Fibroblast of gingiva (primary cell): ENCODE measurements at regions not wholly inside any gene's neighbourhood (a gene's known extent, or its start where the extent isn't known, plus 50 kb on each side); places are given as distances from the start of the nearest gene placed in this dataset.
"Not testable (repeated sequence)": the region's sequence is repeated elsewhere in the genome, so short reads cannot be mapped to it uniquely, and the experiment has no call there.

Source experiments
- DNase-seq: peaks from one replicate; pipeline ENCODE4 v3.0.0-alpha.2; 2011; ENCODE audit warnings: low read depth

DNA sequence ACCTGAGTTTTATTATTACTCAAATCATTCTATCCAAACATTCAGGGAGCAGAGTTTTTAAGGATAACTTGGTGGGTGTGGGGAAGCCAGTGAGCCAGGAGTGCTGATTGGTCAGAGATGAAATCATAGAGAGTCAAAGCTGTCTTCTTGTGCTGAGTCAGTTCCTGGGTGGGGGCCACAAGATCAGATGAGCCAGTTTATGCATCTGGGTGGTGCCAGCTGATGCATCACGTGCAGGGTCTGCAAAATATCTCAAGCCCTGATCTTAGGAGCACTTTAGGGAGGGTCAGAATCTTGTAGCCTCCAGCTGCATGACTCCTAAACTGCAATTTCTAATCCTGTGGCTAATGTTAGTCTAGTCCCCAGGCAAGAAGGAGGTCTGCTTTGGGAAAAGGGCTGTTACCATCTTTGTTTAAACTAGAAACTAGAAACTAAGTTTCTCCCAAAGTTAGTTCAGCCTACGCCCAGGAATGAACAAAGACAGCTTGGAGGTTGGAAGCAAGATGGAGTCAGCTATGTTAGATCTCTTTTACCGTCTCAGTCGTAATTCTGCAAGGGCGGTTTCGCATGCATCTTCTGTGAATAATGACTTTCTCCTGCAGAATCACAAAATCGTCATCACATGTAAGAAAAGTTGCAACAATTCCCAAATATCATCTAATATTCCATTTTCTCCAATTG is 97.5 kb downstream of the ZNF664 start:
- not testable (repeated sequence) for DNase-seq

DNA sequence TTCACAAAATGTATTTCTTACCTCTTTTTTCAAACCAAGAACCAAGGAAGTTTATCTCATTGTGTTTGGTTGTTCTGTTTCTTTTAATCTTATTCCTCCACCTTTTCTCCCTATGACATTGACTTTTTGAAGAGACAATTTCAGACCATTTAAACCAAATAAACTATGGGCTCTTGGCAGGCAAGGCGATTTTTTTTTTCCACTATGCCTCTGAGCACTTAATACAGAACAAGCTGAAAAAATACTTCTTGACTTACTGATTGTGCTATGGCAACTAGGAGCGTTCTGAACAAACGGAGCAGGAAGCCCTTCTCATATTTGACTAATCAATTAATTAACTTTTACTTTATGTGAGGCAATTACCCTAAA is 98.0 kb downstream of the ZNF664 start:
- DNase-seq: no peak

DNA sequence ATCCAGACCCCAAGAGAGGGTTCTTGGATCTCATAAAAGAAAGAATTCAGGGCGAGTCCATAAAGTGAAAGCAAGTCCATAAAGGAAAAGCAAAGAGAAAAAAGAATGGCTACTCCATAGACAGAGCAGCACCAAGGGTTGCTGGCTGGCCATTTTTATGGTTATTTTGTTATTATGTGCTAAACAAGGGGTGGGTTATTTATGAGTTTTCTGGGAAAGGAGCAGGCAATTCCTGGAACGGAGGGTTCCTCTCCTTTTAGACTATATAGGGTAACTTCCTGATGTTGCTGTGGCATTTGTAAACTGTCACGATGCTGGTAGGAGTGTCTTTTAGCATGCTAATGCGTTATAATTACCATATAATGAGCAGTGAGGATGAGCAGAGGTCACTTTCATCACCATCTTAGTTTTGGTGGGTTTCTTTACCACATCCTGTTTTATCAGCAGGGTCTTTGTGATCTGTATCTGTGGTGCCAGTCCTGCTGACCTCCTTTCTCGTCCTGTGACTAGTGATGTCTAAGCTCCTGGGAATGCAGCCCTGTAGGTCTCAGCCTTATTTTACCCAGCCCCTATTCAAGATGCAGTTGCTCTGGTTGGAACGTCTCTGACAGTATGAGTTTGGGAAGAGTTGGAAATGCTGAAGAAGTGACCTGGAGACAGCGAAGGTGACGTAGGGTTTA is 100.5 kb downstream of the ZNF664 start:
- DNase-seq: no peak

DNA sequence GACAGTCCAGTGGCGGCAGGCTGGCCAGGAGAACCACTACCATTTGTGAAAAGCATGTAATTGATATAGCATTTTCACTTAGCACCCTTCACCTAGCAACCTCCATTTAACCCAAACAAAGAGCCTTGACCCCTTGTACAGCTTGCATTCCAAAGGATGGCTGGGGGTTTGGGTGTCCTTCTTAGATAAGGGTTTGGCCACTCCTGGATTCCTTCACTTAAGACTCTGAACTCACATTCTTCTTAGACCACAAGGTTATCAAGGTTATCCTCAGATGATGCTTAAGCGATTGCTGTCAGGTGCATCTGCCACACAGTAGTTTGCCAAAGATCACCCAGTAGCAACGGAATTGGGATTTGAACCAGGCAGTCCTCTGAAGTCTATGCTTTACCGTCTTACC is 102.8 kb downstream of the ZNF664 start:
- no peak for DNase-seq

DNA sequence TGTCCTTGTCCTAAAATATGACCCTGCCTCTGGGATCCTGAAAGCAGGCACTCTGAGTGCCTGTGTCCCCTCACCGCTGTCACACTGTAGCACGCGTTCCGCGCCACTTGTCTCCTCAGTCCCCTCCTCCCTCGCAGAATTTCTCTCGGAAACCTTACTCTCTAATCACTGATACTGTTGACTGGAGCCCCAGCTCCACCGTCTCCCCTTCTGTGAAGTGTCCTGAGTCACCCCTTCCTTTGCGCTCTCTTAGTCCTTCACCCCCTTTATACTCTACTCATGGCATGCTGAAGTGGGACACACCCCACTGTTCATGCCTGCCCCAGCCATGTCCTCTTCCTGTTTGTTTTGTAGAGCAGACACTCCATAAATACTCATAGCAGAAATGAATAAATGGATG is 104.7 kb downstream of the ZNF664 start:
- DNase-seq: no peak

DNA sequence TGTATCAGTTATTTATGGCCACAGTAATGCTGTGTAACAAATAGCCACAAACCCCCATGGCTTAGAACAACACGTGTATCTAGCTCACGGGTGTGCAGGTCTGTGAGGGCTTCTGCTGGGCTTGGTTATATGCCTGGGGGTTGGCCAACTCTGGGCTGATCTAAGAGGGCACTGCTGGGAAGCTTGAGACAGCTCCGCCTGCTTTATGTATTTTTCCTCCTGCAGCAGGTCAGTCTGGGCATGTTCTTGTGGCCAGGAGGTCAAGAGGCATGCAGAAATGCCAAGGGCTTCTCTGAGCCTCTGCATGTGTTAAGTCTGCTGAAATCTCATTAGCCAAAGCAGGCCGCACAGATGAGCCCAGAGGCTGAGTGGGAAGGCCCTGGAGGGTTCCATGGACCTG is 105.8 kb downstream of the ZNF664 start:
- DNase-seq: no peak

DNA sequence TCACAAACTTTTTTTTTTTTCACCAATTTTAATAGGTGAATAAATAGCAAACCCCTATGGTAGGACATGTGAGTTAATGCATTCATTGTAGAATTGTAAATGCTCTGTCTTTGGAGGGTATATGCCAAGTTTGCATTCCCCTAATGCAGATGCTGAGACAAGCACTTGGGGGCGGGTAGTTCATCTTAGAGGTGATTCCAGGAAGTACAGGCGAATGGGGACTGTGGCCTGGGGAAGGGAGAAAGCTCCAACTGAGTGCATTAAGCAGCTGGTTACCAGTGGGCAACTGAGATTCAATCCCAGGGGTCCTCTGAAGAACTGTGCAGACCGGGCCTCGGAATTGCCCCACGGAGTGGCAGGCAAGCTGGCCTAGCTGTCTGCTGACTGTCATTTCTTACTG is 107.6 kb downstream of the ZNF664 start:
- no peak for DNase-seq

DNA sequence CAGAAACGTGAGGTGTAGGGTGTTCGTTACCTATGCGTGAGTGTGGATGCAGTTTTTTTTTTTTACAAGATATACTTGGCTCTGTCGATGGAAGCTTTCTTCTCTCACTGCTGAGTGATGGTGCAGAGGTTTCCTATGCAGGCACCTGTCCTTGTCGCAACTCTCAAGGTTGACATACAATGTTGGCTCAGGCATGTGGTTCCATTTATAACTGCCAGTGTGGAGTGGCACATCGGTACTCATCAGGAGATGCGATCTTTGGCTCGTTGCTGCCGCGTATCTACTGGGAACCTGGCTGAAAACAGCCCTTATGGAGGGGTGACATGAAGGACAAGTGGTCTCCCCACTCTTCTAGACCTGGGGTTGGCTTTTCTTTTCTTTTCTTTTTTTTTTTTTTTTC is 109.0 kb downstream of the ZNF664 start:
- DNase-seq: no peak

DNA sequence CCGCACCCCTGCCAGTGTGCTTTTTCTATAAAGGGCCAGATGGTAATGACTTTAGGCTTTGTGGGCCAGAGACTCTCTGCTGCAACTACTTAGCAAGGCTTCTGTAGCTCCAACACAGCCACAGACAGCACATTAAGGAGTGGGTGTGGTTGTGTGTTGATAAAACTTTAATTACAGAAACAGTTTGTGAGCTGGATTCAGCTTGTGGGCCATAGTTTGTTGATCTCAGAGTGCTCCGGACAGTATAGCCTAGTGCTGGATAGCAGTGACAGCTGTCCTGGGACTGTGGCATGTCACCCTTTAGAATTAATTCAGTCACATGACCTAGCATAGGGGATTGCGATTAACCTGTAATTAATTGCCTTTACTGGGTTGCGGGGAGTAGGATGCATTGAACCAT is 109.7 kb downstream of the ZNF664 start:
- DNase-seq: no peak

DNA sequence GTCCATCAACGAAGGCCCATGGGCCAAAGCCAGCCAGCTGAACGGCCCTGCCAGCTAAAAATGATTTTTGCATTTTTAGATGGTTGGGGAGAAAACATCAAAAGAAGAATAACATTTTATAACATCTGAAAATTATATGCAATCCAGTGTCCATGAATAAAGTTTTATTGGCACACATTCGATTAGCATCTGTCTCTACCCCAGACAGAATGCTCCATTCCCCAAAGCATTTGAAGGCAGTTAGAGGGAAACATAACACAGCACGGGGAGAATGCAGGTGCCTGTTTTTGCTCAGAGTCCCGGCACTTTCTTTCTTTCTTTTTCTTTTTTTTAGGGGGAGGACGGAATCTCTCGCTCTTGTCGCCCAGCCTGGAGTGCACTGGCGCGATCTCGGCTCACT is 110.7 kb downstream of the ZNF664 start:
- DNase-seq: no peak

DNA sequence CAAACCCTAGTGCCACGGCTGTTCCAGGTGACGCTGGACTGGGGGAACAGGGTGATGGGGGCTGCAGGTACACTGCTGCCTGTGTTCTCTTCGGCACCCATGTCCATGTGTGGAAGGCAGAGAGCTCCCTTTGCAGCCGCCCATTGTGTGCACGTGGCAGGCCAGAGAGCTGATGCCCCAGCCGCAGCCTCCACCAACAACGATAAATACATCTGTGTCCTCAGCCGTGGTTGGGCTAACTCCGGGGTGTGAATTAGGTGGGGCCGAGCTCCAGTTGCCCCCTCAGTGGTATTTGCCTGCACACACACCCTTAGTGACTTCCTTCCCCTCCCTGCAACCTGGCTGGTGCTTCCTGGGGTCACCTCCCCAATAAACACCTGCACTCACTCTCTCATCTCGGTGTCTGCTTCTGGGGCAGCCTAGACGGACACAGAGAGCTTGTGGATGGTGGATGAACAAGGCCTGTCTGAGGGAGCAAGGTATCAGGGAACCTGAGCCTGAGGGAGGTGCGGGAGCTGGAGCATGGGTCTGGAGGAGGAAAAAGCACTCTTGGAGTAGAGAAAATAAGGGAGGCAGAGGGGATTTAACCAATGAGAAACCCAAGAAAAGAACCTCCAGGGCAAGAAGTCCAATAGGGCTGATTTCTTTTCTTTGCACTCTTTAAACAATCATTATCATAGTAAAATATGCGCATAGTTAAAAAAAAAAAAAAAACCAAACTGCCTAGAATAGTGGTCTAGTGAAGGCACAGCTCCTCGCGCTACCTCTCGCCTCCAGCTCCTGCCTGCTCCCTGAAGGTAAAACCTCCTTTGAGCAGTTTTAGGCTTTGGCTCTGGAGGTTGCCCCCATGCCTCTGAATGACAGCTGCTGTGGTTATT is 112.6 kb downstream of the ZNF664 start:
- no peak for DNase-seq

DNA sequence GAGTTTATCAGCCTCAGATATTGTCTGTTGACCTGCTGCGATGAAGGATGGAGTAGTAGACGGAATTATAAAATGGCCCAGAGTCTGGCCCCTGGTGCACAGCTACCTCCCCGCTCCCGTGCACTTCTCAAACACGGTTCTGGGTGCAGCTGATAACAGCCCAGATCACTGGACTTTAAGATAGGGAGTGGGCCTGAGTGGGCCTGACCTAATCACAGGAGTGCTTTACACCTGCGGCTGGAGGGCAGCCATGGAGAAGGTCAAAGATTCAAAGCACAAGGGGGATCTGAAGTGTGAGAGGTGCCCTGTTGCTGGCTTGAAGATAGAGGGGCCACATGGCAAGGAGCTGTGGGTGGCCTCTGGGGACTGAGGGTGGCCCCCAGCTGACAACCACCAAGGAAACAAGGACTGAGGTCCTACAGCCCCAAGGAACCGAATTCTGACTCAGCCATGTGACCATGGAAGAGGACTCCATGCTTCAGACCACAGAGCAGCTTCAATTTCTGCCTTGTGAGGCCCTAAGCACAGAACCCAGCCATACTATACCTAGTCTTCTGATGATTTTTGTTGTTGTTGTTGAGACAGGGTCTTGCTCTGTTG is 113.4 kb downstream of the ZNF664 start:
- no peak for DNase-seq

DNA sequence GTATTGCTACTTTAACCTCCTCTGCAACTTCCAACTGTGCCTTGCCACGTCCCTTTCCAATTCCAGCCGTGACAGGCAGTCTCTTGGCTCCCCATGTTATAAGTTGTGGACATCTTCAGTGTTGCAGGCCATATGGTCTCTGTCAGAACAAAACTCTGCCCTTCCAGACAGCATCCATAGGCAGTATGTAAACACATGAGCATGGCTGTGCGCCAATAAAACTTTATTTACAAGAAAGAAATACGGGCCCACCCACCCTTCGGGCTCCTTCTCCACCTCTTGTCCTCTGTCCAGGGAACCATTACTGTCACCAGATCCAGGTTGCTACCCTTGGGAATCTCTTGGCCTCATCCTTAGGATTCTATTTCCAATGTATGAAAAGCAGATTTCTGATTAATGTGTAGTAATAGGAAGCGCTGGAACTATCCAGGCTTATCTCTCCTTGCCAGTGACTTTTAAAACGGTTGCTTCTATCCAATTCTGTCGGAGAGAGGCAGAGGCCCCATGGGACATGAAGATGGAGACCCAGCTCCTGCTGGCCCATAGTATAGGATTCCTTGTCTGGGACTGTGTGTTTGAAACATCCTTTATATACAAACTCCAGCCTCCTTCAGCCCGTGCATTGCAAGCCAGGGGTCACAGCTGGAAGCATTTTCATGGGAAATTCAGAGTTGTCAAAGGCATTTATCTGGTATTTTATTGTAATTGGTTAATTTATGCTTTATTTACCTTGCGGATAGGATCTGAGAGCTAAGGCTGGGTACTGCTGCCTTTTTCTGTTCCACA is 114.4 kb downstream of the ZNF664 start:
- DNase-seq: no peak

DNA sequence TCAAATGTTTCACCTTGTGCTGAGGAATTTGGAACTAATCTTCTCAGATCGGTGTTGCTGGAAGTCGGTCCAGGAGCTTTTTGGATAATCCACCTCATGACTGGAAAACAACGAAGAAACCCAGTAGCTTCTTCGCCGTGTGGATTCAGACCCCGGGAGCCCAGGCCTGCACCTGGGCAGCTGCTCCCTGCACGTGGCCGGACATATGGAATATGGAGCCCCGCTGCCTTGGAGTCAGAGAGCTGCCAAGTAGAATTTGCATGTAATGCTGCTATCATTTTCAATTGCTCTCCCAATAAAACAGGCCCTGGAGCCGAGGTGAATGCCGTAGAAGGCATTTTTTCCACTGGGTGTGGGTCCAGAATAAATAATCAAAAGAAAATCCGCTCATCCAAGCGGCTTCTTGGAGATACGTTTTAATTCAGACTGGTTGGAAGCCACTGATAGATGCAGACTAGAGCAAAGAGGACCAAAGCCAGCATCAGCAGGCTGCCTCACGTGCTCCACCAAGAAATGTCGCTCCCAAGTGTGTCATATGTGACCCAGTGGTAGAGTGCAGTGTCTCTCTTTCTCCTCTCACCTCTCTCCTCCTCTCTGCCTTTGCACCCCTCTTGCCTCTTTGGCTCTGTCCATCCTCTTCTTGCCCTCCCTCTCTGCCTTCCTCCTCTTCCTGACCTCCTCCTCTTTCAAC is 115.3 kb downstream of the ZNF664 start:
- no peak for DNase-seq

DNA sequence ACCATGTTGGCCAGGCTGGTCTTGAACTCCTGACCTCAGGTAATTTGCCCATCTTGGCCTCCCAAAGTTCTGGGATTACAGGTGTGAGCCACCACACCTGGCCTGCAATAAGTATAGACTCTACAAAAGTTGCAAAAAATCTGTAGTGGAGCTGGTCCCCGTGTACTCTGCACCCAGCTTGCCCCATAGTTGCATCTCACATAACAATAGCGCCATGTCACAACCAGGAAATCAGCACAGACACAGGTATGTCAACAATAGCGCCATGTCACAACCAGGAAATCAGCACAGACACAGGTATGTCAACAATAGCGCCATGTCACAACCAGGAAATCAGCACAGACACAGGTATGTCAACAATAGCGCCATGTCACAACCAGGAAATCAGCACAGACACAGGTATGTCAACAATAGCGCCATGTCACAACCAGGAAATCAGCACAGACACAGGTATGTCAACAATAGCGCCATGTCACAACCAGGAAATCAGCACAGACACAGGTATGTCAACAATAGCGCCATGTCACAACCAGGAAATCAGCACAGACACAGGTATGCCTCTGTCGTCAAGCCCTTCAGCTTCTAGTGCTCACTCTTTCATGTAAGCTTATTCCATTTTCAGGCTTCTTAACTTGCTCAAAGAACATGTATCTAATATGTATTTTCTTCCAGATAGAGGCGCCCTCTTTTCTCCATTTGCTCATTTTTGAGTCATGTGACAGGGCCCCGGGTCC is 116.3 kb downstream of the ZNF664 start:
- not testable (repeated sequence) for DNase-seq

DNA sequence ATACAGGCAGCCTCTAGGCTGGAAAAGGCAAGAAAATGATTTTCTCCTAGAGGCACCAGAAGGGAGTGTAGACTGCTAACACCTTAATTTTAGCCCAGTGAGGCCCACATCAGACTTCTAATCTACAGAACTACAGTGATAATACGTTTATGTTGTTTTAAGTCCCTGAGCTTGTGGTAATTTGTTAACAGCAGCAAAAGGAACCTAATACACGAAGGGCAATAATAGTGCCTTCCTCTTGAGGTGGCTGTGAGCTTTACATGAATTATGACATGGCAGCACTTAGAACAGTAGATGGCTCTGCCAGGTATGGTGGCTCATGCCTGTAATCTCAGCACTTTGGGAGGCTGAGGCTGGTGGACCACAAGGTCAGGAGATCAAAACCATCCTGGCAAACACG is 118.8 kb downstream of the ZNF664 start:
- DNase-seq: no peak

DNA sequence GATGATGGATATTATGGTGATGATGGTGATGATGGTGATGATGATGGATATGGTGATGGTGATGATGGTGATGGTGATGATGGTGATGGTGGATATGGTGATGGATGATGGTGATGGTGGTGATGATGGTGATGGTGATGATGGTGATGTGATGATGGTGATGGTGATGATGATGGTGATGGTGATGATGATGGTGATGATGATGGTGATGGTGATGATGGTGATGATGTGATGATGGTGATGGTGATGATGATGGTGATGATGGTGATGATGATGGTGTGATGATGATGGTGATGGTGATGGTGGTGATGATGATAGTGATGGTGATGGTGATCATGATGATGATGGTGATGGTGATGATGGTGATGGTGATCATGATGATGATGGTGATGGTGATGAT is 119.5 kb downstream of the ZNF664 start:
- not testable (repeated sequence) for DNase-seq

DNA sequence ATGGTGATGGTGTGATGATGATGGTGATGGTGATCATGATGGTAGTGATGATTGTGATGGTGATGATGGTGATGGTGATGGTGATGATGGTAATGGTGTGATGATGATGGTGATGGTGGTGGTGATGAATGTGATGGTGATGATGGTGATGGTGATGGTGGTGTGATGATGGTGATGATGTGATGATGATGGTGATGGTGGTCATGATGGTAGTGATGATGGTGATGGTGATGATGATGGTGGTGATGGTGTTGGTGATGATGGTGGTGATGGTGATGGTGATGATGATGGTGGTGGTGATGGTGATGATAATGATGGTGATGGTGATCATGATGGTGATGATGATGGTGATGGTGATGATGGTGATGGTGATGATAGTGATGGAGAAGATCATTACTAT is 120.3 kb downstream of the ZNF664 start:
- no peak for DNase-seq

DNA sequence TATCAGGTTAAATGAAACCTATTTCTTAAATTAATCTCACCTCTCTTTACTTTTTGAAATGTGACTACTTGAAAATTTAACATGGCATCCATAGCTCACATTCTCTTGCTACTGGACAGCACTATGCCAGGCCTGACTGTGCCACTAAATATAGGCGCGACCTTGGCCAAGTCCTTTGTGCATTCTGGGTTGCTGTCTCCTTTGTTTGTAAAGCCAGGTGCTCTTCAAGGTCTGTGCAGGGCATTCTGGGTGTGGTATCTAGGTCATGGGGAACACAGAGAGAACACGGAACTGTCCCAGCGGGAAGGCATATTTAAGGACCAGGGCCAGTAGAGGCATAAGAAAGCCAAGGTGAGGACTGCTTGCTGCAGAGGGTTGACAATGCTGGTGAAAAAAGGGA is 121.2 kb downstream of the ZNF664 start:
- no peak for DNase-seq

DNA sequence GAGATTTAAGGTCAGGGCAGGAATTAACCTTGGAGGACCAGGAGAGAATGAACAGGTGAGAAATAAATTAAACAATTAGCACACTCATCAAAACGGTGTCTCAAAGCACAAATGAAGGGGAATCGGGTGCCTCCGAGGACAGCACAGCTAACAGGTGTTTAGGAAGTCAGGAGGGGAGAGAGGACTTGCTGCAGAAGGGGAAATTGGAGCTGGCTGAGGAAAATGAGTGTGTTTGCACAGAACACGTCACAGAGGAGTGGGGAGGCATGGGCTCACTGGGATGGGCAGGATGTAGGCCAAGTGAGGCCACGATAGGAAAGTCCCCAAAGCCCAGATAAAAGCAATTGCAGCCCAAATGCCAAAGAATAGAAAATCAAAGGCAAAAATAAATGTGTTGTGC is 121.7 kb downstream of the ZNF664 start:
- no peak for DNase-seq

DNA sequence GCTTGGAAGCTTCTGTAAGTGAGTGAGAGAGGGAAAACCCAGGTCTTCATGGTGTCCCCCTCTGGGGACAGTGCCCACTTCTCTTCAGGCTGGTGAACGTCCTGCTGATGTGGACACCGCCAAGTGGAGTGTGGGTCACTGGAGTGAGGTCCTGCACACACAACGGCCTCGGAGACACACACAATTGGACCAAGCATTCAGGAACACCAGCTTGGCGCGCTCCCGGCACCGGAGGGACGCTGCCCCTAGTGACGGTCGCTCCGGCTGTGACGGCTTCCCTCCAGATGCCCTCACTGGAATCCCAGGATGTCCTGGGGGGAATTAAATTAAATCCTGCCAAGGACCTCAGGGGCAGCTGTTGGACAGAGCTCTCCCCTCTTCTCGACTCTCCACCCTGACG is 123.1 kb downstream of the ZNF664 start:
- no peak for DNase-seq
